Heart left ventricle (tissue), 13 donors: ENCODE measurements at regions not wholly inside any gene's neighbourhood (a gene's known extent, or its start where the extent isn't known, plus 50 kb on each side); places are given as distances from the start of the nearest gene placed in this dataset.

ENCODE experiments used
- CTCF ChIP-seq, 12 donors: fragments of 200-600 bp; sonication (generic) in 4 of 12; IDR thresholded peaks; one replicate each; pipeline versions ENCODE4 v1.5.0 to v1.8.0; 2018 to 2022; ENCODE audit warnings: antibody characterized with exemption in 12 of 12, mild to moderate bottlenecking in 5 of 12
- POLR2A ChIP-seq, 2 donors: fragments of 450-650 bp; IDR thresholded peaks; one replicate each; pipeline ENCODE4 v1.6.1; 2017; ENCODE audit warnings: antibody characterized with exemption in 2 of 2, mild to moderate bottlenecking in 2 of 2, moderate library complexity in 2 of 2
- donor health status: ischemic (EF 13 %, LVEDD 7.1; RV severe dilation, severe dysfunction).
- donor health status: DM: no; HTN: yes; CAD: no.
- donor health status: DM: no; HTN: no; CAD: no.
- donor health status: ischemic (EF 25% LVEDD 6.9; RV normal size, moderate dysfunction).
- donor health status: ischemic (EF 25% LVEDD 5.7; RV mildly dilated, moderate dysfunction).
- donor health status: ischemic (EF 35%, LVEDD 5.7; RV mildly dilated, moderate dysfunction).
- donor health status: nonischemic (EF 11% LVEDD 7.7; RV severe dilation, severe dysfunction).
- donor health status: DM: yes; HTN: yes; CAD: no.
- donor health status: PGD.
- donor health status: ischemic (EF 29% LVEDD 5.4; RV normal size, mild dysfunction).
- donor health status: nonischemic (EF 23%, LVEDD 6.1; RV moderate dilation, normal function).

- TF ChIP-seq CTCF (IDR thresholded peaks at IDR 0.05) (no peak), POLR2A (IDR thresholded peaks at IDR 0.05) (no peak)
Measured at GRCh38 chr1:81023187-81023724, 777.5 kb upstream of the ADGRL2 start.
